ENCODE measurements at regions not wholly inside any gene's neighbourhood (a gene's known extent, or its start where the extent isn't known, plus 50 kb on each side); places are given as distances from the start of the nearest gene placed in this dataset.

GRCh38 chr3:182235504-182235903, 523.8 kb downstream of the SOX2 start:
- TF ChIP-seq POLR2A (IDR thresholded peaks at IDR 0.05), result no peak
- no peak for TF ChIP-seq CTCF (IDR thresholded peaks at IDR 0.05)

All from uterus (tissue), 2 donors.